ENCODE measurements at regions not wholly inside any gene's neighbourhood (a gene's known extent, or its start where the extent isn't known, plus 50 kb on each side); places are given as distances from the start of the nearest gene placed in this dataset.

- ChIA-PET POLR2A (no interaction called here), CTCF (no interaction called here)
- no peak for TF ChIP-seq CTCF (IDR thresholded peaks at IDR 0.05; ENCODE audit: control extremely low read depth, extremely low read depth, low read depth, missing control alignments)
- no peak for DNase-seq (ENCODE audit: extremely low spot score)
These were observed 233.9 kb downstream of the ARAP2 start for GRCh38 chr4:36010397-36010929.

- no peak for DNase-seq (ENCODE audit: extremely low spot score)
- ChIA-PET CTCF (no interaction called here), POLR2A (no interaction called here)
- TF ChIP-seq CTCF (IDR thresholded peaks at IDR 0.05; ENCODE audit: control extremely low read depth, extremely low read depth, low read depth, missing control alignments): no peak
These were observed 232.9 kb downstream of the ARAP2 start for GRCh38 chr4:36011381-36011780.

- POLR2A ChIA-PET: no interaction called here
- CTCF ChIA-PET: interaction anchor here (1.1 kb wide), 1 partner anchor 10 kb away, joined by 3 read pairs; no protein-coding TSS in a partner anchor
- no peak for TF ChIP-seq CTCF (IDR thresholded peaks at IDR 0.05; ENCODE audit: control extremely low read depth, extremely low read depth, low read depth, missing control alignments)
- no peak for DNase-seq (ENCODE audit: extremely low spot score)
These were observed 231.8 kb downstream of the ARAP2 start for GRCh38 chr4:36012503-36012902.

- CTCF ChIA-PET: interaction anchor here (1.1 kb wide), 1 partner anchor 11 kb away, joined by 3 read pairs; no protein-coding TSS in a partner anchor
- TF ChIP-seq CTCF (IDR thresholded peaks at IDR 0.05; ENCODE audit: control extremely low read depth, extremely low read depth, low read depth, missing control alignments): no peak
- POLR2A ChIA-PET: no interaction called here
- DNase-seq (ENCODE audit: extremely low spot score): no peak
These were observed 231.1 kb downstream of the ARAP2 start for GRCh38 chr4:36013206-36013605.
